Psoas muscle (tissue), 7 donors: ENCODE measurements at regions not wholly inside any gene's neighbourhood (a gene's known extent, or its start where the extent isn't known, plus 50 kb on each side); places are given as distances from the start of the nearest gene placed in this dataset.
"Not testable (repeated sequence)": the region's sequence is repeated elsewhere in the genome, so short reads cannot be mapped to it uniquely, and the experiment has no call there.

Experiments
- ATAC-seq, 4 donors: fragments of 200-7000 bp; cut with Tn5 transposase; one replicate each; pipeline ENCODE4 v1.9.1; 2020; ENCODE audit warnings: moderate library complexity in 3 of 4, mild to moderate bottlenecking in 2 of 4
- DNase-seq, 2 donors: peaks; one replicate each; pipeline ENCODE4 v3.0.0-alpha.2; 2020
- H3K27ac ChIP-seq: fragments of 200-600 bp; one replicate; pipeline ENCODE4 v1.8.0; 2022
- H3K27me3 ChIP-seq, 3 donors: fragments of 200-600 bp in 1 of 3; one replicate each; pipeline versions ENCODE4 v1.6.1 to v1.8.0; 2013 to 2022; ENCODE audit warnings: low read length in 2 of 3, mild to moderate bottlenecking in 2 of 3, moderate library complexity in 1 of 3; ENCODE audit not compliant: insufficient read depth in 3 of 3
- H3K36me3 ChIP-seq, 2 donors: fragments of 200-600 bp in 1 of 2; one replicate each; pipeline versions ENCODE4 v1.6.1 to v1.8.0; 2013 to 2022; ENCODE audit warnings: low read depth in 1 of 2, mild to moderate bottlenecking in 1 of 2, moderate library complexity in 1 of 2; ENCODE audit not compliant: insufficient read depth in 1 of 2
- H3K4me1 ChIP-seq: fragments of 200-600 bp; one replicate; pipeline ENCODE4 v1.8.0; 2022
- H3K4me3 ChIP-seq: fragments of 200-600 bp; one replicate; pipeline ENCODE4 v1.8.0; 2022; ENCODE audit warnings: mild to moderate bottlenecking
- H3K9me3 ChIP-seq: fragments of 200-600 bp; one replicate; pipeline ENCODE4 v1.8.0; 2022
- WGBS, 3 donors: extraction: QIAGEN DNeasy Blood & Tissue Kit; methylation state at CpG; one replicate each; pipeline versions ENCODE4 v1.1.6 to v1.1.7; 2013; 5-methylcytosine and 5-hydroxymethylcytosine counted together
- intact Hi-C, 2 donors: fragments of 100-400 bp; cut with DNase I; formaldehyde crosslinking; loops; one replicate each; pipeline versions ENCODE4 v1.11.0 to v1.14.2; 2022
- TF ChIP-seq, protein P1 (sequence below): fragments of 200-600 bp; IDR thresholded peaks from one replicate; pipeline ENCODE4 v1.8.0; 2022; ENCODE audit warnings: antibody characterized with exemption
- donor health status: healthy with polysubstance abuse.
- donor health status: DM: no; HTN: no; CAD: no; lungs with moderate emphysema.
- donor health status: Bipolar disorder and iron deficiency.
- donor health status: healthy.
- donor health status: DM: yes; HTN: yes; CAD: no.
- donor health status: DM: no; HTN: no; CAD: no.
- donor health status: DM: yes; HTN: yes; CAD: no.

DNA sequence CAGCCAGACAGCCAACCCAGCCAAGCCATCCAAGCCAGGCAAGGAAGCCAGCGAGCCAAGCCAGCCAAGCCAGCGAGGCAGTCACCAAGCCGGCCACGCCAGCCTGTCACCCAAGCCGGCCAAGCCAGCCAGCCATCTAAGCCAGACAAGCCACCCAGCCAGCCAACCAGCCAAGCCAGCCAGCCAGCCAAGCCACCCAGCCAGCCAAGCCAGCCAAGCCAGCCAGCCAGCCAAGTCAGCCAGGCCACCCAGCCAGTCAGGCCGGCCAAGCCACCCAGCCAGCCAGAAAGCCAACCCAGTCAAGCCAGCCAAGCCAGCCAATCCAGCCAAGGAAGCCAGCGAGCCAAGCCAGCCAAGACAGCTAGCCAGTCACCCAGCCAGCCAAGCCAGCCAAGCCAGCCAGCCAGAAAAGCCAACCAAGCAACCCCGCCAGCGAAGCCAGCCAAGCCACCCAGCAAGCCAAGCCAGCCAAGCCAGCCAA, 201.2 kb downstream of the GOLGA6L6 start:
- Histone ChIP-seq H3K4me1 (no peaks in the 10 kb centered on the region), H3K4me3 (no peak overlapping the region), H3K36me3 (no peaks in the 10 kb centered on the region), H3K27me3 (no peaks in the 10 kb centered on the region), H3K9me3 (peaks cover 5% of the 10 kb centered on the region), H3K27ac (no peak overlapping the region)
- DNase-seq (peak; percentile 75 to 79), ATAC-seq (peak; percentile 10 to 67 (median 22))
- WGBS, 3 donors: 68 to 73% (median 69%) methylated on average over 9 of the region's 9 CpGs
- intact Hi-C loops: no loop called here
- TF ChIP-seq, protein P1, sequence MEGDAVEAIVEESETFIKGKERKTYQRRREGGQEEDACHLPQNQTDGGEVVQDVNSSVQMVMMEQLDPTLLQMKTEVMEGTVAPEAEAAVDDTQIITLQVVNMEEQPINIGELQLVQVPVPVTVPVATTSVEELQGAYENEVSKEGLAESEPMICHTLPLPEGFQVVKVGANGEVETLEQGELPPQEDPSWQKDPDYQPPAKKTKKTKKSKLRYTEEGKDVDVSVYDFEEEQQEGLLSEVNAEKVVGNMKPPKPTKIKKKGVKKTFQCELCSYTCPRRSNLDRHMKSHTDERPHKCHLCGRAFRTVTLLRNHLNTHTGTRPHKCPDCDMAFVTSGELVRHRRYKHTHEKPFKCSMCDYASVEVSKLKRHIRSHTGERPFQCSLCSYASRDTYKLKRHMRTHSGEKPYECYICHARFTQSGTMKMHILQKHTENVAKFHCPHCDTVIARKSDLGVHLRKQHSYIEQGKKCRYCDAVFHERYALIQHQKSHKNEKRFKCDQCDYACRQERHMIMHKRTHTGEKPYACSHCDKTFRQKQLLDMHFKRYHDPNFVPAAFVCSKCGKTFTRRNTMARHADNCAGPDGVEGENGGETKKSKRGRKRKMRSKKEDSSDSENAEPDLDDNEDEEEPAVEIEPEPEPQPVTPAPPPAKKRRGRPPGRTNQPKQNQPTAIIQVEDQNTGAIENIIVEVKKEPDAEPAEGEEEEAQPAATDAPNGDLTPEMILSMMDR: no peak

DNA sequence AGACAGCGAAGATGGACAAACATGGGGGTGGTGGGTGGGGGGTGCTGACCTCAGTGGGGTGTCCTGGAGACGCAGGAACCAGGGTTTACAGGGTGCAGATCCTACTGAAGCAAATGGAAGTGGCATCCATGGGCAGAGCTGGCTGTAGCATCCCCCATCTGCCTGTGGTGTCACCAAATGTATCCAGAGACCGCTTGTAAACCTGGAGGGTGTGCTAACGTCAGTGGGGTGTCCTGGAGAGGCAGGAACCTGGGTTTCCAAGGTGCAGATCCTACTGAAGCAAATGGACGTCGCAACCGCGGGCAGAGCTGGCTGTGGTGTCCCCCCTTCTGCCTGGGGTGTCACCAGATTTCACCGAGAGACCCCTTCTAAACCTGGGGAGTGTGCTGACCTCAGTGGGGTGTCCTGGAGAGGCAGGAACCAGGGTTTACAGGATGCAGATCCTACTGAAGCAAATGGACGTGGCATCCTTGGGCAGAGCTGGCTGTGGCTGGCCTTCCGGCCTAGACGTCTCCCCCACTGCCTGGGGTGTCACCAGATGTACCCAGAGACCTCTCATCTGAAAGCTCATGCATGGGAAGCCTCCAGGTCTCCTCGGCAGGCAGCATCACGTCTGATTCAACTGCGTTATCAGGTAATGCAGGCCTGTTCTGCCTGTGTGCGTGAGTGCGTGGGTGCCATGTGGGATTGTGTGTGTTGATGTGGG, 202.4 kb downstream of the GOLGA6L6 start:
- WGBS, 3 donors: 68 to 75% (median 71%) methylated on average over 17 of the region's 17 CpGs
- ATAC-seq, H3K4me1 ChIP-seq, H3K36me3 ChIP-seq, H3K27ac ChIP-seq, H3K27me3 ChIP-seq, DNase-seq, H3K9me3 ChIP-seq, intact Hi-C loops, H3K4me3 ChIP-seq: not testable (repeated sequence)

DNA sequence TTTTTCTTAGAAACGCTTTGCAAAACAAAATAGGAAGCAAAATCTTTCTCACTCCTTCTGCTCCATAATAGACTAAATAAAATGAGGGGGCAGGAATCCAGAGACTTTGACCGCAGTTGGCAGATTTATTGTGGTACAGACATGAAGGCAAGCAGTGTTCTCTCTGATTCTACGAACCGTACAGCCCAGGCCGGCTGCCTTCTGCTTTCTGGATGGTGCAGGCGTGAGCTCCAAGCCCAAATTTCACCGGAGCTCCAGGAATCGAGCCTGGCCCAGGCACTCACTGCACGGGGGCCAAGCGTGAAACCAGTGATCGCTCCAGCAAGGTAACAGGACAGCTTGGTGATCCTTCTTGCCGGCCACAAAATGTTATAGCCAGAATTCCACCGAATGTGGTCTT, 202.9 kb downstream of the GOLGA6L6 start:
- H3K27ac ChIP-seq, intact Hi-C loops, H3K4me3 ChIP-seq, H3K9me3 ChIP-seq, H3K4me1 ChIP-seq, H3K27me3 ChIP-seq, H3K36me3 ChIP-seq, ATAC-seq, DNase-seq: not testable (repeated sequence)
- WGBS, 3 donors: 81 to 84% (median 83%) methylated on average over 13 of the region's 13 CpGs

DNA sequence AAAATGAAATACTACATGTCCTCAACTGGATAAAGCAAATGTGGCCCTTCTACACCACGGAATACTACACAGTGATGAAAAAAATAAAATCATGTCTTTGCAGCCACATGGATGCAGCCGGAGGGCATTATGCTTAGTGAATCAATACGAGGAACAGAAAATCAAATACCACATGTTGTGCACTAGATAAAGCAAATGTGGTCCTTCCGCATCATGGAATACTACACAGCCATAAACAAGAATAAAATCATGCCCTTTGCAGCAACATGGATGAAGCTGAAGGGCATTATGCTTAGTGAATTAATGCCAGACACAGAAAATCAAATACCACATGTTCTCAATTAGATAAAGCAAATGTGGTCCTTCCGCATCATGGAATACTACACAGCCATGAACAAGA, 204.4 kb downstream of the GOLGA6L6 start:
- H3K4me1 ChIP-seq, intact Hi-C loops, H3K27ac ChIP-seq, H3K9me3 ChIP-seq, H3K27me3 ChIP-seq, H3K4me3 ChIP-seq, DNase-seq, H3K36me3 ChIP-seq, ATAC-seq: not testable (repeated sequence)
- WGBS, 3 donors: 79 to 89% (median 86%) methylated on average over 5 of the region's 5 CpGs

DNA sequence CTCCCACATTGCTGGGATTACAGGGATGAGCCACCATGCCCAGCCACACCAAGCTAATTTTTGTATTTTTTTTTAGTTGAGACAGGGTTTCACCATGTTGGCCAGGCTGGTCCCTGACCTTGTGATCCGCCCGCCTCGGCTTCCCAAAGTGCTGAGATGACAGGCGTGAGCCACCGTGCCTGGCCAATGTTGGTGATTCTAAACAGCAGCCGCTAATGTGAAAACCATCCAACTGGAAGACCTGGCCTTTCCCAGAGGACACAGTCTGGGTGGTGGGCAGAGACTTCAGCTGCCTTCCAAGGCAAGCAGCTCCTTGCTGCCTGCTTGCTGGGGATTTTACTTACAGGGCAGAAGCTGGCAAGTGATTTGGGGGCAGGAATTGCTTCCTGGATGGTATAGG, 207.1 kb downstream of the GOLGA6L6 start:
- DNase-seq, ATAC-seq, H3K36me3 ChIP-seq, H3K4me3 ChIP-seq, H3K4me1 ChIP-seq, intact Hi-C loops, H3K27ac ChIP-seq, H3K27me3 ChIP-seq, H3K9me3 ChIP-seq: not testable (repeated sequence)
- 92 to 93% (median 92%) methylated on average over 6 of the region's 6 CpGs for WGBS, 3 donors

DNA sequence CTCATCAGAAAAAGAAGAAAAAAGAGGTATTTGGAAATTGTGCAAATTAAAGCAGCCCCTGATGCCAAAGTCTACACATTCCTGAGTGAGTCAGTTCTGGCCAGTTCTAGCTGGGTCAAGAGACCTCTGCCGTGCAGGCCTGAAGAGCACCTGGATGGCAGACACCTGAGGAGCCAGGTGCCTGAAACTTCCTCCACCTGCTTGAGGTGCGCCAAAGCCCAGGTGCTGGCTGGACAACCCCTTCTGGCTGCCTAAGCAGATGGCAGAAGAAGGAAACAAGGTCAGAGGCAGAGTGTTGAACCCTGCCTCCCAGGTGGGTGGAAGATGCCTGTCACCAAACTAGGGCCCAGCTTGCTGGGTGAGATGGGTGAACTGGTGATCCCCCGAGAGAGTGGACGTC, 215.8 kb downstream of the GOLGA6L6 start:
- H3K4me3 ChIP-seq, H3K4me1 ChIP-seq, H3K36me3 ChIP-seq, H3K27me3 ChIP-seq, ATAC-seq, DNase-seq, intact Hi-C loops, H3K27ac ChIP-seq, H3K9me3 ChIP-seq: not testable (repeated sequence)
- 74 to 85% (median 78%) methylated on average over 3 to 4 of the region's 4 CpGs for WGBS, 3 donors

DNA sequence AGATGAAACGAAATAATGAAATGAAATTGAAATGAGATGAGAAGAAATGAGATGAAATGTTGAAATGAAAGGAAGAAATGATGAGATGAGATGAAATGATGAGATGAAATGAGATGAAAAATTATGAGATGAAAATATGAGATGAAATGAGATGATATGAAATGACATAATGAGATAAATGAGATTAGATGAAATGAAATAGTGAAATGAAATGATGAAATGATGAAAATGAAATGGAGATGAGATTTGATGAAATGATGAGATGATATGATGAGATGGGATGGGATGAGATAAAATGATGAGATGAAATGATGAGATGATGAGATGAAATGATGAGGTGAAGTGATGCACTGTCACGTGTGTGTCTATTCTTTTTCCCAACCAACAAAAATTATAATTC, 224.5 kb downstream of the GOLGA6L6 start:
- DNase-seq, H3K36me3 ChIP-seq, H3K27me3 ChIP-seq, ATAC-seq, intact Hi-C loops, H3K4me3 ChIP-seq, H3K9me3 ChIP-seq, H3K27ac ChIP-seq, H3K4me1 ChIP-seq: not testable (repeated sequence)
- 37 to 46% (median 42%) methylated on average over 2 of the region's 2 CpGs for WGBS, 3 donors

DNA sequence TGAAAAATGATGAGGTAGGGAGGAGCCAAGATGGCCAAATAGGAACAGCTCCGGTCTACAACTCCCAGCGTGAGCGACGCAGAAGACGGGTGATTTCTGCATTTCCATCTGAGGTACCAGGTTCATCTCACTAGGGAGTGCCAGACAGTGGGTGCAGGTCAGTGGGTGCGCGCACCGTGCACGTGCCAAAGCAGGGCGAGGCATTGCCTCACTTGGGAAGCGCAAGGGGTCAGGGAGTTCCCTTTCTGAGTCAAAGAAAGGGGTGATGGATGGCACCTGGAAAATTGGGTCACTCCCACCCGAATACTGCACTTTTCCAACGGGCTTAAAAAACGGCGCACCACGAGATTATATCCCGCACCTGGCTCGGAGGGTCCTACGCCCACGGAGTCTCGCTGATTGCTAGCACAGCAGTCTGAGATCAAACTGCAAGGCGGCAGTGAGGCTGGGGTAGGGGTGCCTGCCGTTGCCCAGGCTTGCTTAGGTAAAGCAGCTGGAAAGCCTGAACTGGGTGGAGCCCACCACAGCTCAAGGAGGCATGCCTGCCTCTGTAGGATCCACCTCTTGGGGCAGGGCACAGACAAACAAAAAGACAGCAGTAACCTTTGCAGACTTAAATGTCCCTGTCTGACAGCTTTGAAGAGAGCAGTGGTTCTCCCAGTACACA, 230.5 kb downstream of the GOLGA6L6 start:
- H3K9me3 ChIP-seq, DNase-seq, ATAC-seq, H3K4me1 ChIP-seq, intact Hi-C loops, H3K27ac ChIP-seq, H3K36me3 ChIP-seq, H3K4me3 ChIP-seq, H3K27me3 ChIP-seq: not testable (repeated sequence)
- WGBS, 3 donors: 85 to 88% (median 86%) methylated on average over 20 to 21 of the region's 23 CpGs
